Ovary (tissue), 3 donors: ENCODE measurements at regions not wholly inside any gene's neighbourhood (a gene's known extent, or its start where the extent isn't known, plus 50 kb on each side); places are given as distances from the start of the nearest gene placed in this dataset.

Experiments used
- EP300 ChIP-seq: sonication (generic); formaldehyde crosslinking; IDR thresholded peaks from one replicate; pipeline ENCODE4 v1.6.1; 2017; ENCODE audit warnings: antibody characterized with exemption
- TF ChIP-seq, protein P1 (sequence below), 3 donors: fragments of 450-650 bp in 2 of 3; fragments of 200-600 bp in 1 of 3; IDR thresholded peaks; one replicate each; pipeline versions ENCODE4 v1.5.1 to v1.8.0; 2016 to 2022; ENCODE audit warnings: antibody characterized with exemption in 3 of 3, mild to moderate bottlenecking in 1 of 3
- donor health status: DM: no; HTN: no; CAD: no.

DNA sequence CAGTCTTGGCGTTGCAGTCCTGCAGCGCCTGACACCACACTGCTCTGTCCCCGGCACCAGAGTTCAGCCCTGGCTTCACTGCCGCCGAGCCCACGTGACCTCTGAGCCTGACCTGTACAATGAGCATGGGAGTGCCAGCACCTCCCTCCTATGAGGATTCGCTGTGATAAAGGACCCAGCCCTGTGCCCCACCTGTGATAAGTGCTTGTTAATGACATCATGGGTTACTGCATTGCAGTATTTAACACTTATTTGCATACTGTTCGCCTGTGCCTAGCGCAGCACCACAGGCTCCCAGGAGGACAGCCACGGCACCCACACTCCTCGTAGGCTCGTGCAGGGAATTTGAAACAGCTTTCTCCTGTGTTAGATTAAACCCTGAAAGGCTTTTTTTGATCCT is 118.2 kb upstream of the GSC start:
- TF ChIP-seq, protein P1, sequence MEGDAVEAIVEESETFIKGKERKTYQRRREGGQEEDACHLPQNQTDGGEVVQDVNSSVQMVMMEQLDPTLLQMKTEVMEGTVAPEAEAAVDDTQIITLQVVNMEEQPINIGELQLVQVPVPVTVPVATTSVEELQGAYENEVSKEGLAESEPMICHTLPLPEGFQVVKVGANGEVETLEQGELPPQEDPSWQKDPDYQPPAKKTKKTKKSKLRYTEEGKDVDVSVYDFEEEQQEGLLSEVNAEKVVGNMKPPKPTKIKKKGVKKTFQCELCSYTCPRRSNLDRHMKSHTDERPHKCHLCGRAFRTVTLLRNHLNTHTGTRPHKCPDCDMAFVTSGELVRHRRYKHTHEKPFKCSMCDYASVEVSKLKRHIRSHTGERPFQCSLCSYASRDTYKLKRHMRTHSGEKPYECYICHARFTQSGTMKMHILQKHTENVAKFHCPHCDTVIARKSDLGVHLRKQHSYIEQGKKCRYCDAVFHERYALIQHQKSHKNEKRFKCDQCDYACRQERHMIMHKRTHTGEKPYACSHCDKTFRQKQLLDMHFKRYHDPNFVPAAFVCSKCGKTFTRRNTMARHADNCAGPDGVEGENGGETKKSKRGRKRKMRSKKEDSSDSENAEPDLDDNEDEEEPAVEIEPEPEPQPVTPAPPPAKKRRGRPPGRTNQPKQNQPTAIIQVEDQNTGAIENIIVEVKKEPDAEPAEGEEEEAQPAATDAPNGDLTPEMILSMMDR (IDR thresholded peaks at IDR 0.05) = no peak
- no peak for TF ChIP-seq EP300
